ENCODE measurements at regions not wholly inside any gene's neighbourhood (a gene's known extent, or its start where the extent isn't known, plus 50 kb on each side); places are given as distances from the start of the nearest gene placed in this dataset.
"Not testable (repeated sequence)": the region's sequence is repeated elsewhere in the genome, so short reads cannot be mapped to it uniquely, and the experiment has no call there.

DNA sequence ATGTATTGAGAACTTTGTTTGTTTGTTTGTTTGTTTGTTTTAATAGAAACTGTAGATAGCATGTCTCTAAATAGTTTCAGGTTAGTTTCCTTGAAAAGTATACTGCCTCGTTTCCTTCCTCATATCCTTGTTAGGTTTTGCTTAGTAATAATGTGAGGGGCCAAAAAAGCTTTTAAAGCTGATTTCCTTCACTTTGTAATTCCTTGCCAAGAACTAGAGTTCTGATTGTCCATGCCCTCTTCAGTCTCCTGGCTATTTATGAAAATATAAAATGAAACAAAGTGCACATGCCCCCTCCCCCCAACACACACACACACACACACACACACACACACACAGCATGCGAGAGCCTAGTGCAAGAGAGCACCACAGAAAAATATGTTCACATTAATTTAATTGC lies 115.8 kb downstream of the FZD1 start:
- H3K4me3 Mint-ChIP-seq = no peak overlapping the region
- TF ChIP-seq, protein P1, sequence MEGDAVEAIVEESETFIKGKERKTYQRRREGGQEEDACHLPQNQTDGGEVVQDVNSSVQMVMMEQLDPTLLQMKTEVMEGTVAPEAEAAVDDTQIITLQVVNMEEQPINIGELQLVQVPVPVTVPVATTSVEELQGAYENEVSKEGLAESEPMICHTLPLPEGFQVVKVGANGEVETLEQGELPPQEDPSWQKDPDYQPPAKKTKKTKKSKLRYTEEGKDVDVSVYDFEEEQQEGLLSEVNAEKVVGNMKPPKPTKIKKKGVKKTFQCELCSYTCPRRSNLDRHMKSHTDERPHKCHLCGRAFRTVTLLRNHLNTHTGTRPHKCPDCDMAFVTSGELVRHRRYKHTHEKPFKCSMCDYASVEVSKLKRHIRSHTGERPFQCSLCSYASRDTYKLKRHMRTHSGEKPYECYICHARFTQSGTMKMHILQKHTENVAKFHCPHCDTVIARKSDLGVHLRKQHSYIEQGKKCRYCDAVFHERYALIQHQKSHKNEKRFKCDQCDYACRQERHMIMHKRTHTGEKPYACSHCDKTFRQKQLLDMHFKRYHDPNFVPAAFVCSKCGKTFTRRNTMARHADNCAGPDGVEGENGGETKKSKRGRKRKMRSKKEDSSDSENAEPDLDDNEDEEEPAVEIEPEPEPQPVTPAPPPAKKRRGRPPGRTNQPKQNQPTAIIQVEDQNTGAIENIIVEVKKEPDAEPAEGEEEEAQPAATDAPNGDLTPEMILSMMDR (IDR thresholded peaks at IDR 0.05) = no peak
- DNase-seq (no peak), ATAC-seq (ENCODE audit: low read depth) (no peak)
- H3K27me3 Mint-ChIP-seq = peaks cover 6% of the 10 kb centered on the region
- no peaks in the 10 kb centered on the region for H3K36me3 Mint-ChIP-seq (ENCODE audit: low read depth)
- CTCF ChIA-PET = no interaction called here
- H3K27ac Mint-ChIP-seq = no peak overlapping the region
- no peaks in the 10 kb centered on the region for H3K9me3 Mint-ChIP-seq
- POLR2A ChIA-PET = no interaction called here
- intact Hi-C loops (cut with micrococcal nuclease) = no loop called here
- no peaks in the 10 kb centered on the region for H3K4me1 Mint-ChIP-seq

DNA sequence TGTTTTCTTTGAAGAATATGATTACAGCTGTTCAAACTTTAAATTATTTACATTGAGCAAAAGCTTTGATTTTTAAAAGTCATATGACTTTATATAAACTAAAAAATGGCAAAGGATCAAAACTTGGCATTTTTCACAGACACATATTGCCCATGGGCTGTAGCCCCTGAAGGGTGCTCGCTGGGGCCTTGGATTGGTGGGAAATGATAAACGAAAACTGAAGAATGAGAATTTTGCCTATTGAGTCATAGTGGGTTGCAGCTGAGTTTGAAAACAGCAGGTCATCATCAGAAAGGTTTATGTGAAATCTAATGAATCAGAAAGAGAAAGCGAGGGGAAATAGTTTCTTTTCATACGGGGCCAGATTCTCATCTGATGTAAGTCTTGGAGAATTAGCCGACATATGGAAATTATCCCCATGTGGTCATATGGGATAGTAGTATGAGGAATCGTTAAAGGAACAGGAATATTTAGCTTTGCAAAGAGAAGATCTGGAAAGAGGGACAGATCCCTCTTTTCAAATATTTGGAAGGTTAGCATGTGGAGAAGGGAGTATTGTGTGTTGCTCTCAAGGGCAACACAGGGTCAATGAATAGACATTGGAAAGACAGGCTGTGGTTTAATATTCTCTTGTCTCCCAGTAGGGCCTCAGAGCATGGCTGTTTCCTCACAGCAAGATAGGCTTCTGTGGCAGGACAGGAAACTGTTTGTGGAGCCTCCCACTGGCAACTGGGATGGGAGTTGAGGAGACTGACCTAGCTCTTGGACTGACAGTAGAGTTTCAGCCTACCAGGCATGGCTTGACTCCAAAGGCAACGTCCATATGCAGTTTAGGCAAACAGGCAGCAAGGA lies 119.0 kb downstream of the FZD1 start:
- DNase-seq = no peak
- no peak overlapping the region for H3K27ac Mint-ChIP-seq
- intact Hi-C loops (cut with micrococcal nuclease) = no loop called here
- H3K4me3 Mint-ChIP-seq = no peak overlapping the region
- no peaks in the 10 kb centered on the region for H3K36me3 Mint-ChIP-seq (ENCODE audit: low read depth)
- no peaks in the 10 kb centered on the region for H3K4me1 Mint-ChIP-seq
- H3K27me3 Mint-ChIP-seq = no peaks in the 10 kb centered on the region
- no peaks in the 10 kb centered on the region for H3K9me3 Mint-ChIP-seq
- TF ChIP-seq, protein P1 (IDR thresholded peaks at IDR 0.05) = no peak
- ChIA-PET POLR2A (no interaction called here), CTCF (no interaction called here)
- no peak for ATAC-seq (ENCODE audit: low read depth)

DNA sequence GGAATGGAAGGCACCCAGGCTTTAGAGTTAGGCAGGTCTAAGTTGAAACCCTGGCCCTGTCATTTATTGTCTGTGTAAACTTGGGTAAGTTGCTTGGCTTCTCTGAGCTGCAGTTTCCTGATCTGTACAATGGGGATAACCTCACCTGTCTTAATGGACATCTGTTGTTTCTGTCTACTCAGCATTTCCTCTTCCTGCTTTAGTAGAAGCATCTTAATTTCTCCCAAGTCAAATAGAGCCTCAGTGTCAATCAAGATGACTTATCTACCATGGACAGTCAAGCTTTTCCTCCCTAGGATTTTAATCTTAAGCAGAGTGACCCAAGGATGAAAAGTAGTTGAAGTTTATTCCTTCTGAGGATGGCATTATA lies 119.7 kb downstream of the FZD1 start:
- DNase-seq = no peak
- no peak for ATAC-seq (ENCODE audit: low read depth)
- Mint-ChIP-seq H3K27me3 (no peaks in the 10 kb centered on the region), H3K36me3 (ENCODE audit: low read depth) (no peaks in the 10 kb centered on the region), H3K4me3 (no peak overlapping the region), H3K27ac (no peak overlapping the region), H3K9me3 (no peaks in the 10 kb centered on the region), H3K4me1 (no peaks in the 10 kb centered on the region)
- intact Hi-C loops (cut with micrococcal nuclease) = no loop called here
- ChIA-PET POLR2A (no interaction called here), CTCF (no interaction called here)
- TF ChIP-seq, protein P1 (IDR thresholded peaks at IDR 0.05) = no peak

DNA sequence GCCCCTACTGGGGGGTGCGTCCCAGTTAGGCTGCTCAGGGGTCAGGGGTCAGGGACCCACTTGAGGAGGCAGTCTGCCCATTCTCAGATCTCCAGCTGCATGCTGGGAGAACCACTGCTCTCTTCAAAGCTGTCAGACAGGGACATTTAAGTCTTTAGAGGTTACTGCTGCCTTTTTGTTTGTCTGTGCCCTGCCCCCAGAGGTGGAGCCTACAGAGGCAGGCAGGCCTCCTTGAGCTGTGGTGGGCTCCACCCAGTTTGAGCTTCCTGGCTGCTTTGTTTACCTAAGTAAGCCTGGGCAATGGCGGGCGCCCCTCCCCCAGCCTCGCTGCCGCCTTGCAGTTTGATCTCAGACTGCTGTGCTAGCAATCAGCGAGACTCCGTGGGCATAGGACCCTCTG lies 130.5 kb downstream of the FZD1 start:
- H3K27ac Mint-ChIP-seq; DNase-seq; ATAC-seq (ENCODE audit: low read depth); H3K4me1 Mint-ChIP-seq; H3K27me3 Mint-ChIP-seq; CTCF ChIA-PET; POLR2A ChIA-PET; H3K9me3 Mint-ChIP-seq; H3K36me3 Mint-ChIP-seq (ENCODE audit: low read depth); H3K4me3 Mint-ChIP-seq: not testable (repeated sequence)
- intact Hi-C loops (cut with micrococcal nuclease) = loop anchor here (10.0 kb wide), 1 partner anchor 1890 kb away; no protein-coding TSS in a partner anchor

DNA sequence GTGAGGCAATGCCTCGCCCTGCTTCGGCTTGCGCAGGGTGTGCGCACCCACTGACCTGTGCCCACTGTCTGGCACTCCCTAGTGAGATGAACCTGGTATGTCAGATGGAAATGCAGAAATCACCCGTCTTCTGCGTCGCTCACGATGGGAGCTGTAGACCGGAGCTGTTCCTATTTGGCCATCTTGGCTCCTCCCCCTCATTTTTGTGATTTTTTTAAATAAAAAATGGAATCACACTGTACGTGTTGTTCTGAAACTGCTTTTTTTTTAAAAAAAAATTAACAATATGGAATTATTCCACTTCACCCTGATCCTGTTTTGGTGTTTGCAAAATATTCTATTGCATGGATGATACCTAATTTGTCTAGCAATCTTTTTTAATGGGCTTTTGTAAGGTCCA lies 131.1 kb downstream of the FZD1 start:
- DNase-seq; CTCF ChIA-PET; H3K36me3 Mint-ChIP-seq (ENCODE audit: low read depth); H3K4me1 Mint-ChIP-seq; H3K27me3 Mint-ChIP-seq; H3K9me3 Mint-ChIP-seq; H3K27ac Mint-ChIP-seq; POLR2A ChIA-PET; ATAC-seq (ENCODE audit: low read depth); H3K4me3 Mint-ChIP-seq: not testable (repeated sequence)
- intact Hi-C loops (cut with micrococcal nuclease) = loop anchor here (10.0 kb wide), 1 partner anchor 1889 kb away; no protein-coding TSS in a partner anchor

DNA sequence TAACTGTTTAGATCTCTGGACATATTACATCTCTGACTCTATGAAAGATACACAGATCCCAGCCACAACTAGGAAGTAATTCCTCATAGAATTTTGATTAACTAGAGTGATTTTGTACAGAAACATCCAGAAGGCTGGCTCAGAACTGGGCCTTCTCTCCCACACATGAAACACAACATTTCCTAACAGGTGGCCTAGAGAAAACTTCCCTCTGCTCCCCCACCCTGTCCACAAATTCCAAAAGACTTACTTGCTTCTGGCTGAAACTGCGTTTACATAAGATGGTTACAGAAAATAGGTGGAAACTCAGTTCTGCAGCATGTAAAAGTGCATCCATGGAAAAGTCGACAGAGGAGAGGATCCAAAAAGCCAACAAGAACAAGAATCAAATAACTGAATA lies 132.9 kb downstream of the FZD1 start:
- intact Hi-C loops (cut with micrococcal nuclease) = loop anchor here (10.0 kb wide), 1 partner anchor 1888 kb away; no protein-coding TSS in a partner anchor
- Mint-ChIP-seq H3K27me3 (peaks cover 5% of the 10 kb centered on the region), H3K4me3 (no peak overlapping the region), H3K4me1 (no peaks in the 10 kb centered on the region), H3K27ac (no peak overlapping the region), H3K9me3 (no peaks in the 10 kb centered on the region), H3K36me3 (ENCODE audit: low read depth) (no peaks in the 10 kb centered on the region)
- no peak for DNase-seq
- ATAC-seq (ENCODE audit: low read depth) = no peak
- CTCF ChIA-PET = no interaction called here
- TF ChIP-seq, protein P1 (IDR thresholded peaks at IDR 0.05) = no peak
- POLR2A ChIA-PET = no interaction called here
